ENCODE measurements at regions not wholly inside any gene's neighbourhood (a gene's known extent, or its start where the extent isn't known, plus 50 kb on each side); places are given as distances from the start of the nearest gene placed in this dataset.

GRCh38 chr20:60540591-60540990, 582.4 kb downstream of the CDH26 start:
- no peak for DNase-seq

GRCh38 chr20:60541991-60542390, 583.8 kb downstream of the CDH26 start:
- no peak for DNase-seq

GRCh38 chr20:60543598-60543997, 585.4 kb downstream of the CDH26 start:
- DNase-seq = no peak

- DNase-seq = no peak
These were observed 594.9 kb downstream of the CDH26 start for GRCh38 chr20:60553095-60553494.

GRCh38 chr20:60558486-60558885, 600.3 kb downstream of the CDH26 start:
- DNase-seq = no peak

- no peak for DNase-seq
These were observed 601.2 kb downstream of the CDH26 start for GRCh38 chr20:60559462-60559861.

GRCh38 chr20:60561052-60561451, 602.8 kb downstream of the CDH26 start:
- no peak for DNase-seq

GRCh38 chr20:60565083-60565482, 606.9 kb downstream of the CDH26 start:
- DNase-seq = no peak

- no peak for DNase-seq
These were observed 607.3 kb downstream of the CDH26 start for GRCh38 chr20:60565551-60565950.

GRCh38 chr20:60569116-60569515, 610.9 kb downstream of the CDH26 start:
- DNase-seq = no peak

- DNase-seq = no peak
These were observed 612.5 kb downstream of the CDH26 start for GRCh38 chr20:60570481-60571277.

GRCh38 chr20:60573003-60573680, 614.9 kb downstream of the CDH26 start:
- no peak for DNase-seq

GRCh38 chr20:60576236-60576635, 618.0 kb downstream of the CDH26 start:
- DNase-seq = no peak

- no peak for DNase-seq
These were observed 621.8 kb downstream of the CDH26 start for GRCh38 chr20:60579941-60580515.

- DNase-seq = no peak
These were observed 623.4 kb downstream of the CDH26 start for GRCh38 chr20:60581606-60582115.

- no peak for DNase-seq
These were observed 625.5 kb downstream of the CDH26 start for GRCh38 chr20:60583741-60584140.

- no peak for DNase-seq
These were observed 626.0 kb downstream of the CDH26 start for GRCh38 chr20:60584221-60584620.

- no peak for DNase-seq
These were observed 627.4 kb downstream of the CDH26 start for GRCh38 chr20:60585651-60586050.

GRCh38 chr20:60586269-60587050, 628.2 kb downstream of the CDH26 start:
- DNase-seq = no peak

GRCh38 chr20:60587986-60588385, 629.8 kb downstream of the CDH26 start:
- DNase-seq = no peak

- no peak for DNase-seq
These were observed 631.4 kb downstream of the CDH26 start for GRCh38 chr20:60589623-60590022.

GRCh38 chr20:60591172-60591799, 633.1 kb downstream of the CDH26 start:
- DNase-seq = no peak

GRCh38 chr20:60598528-60598927, 640.3 kb downstream of the CDH26 start:
- no peak for DNase-seq
